GM23248 (cell line): ENCODE measurements at regions not wholly inside any gene's neighbourhood (a gene's known extent, or its start where the extent isn't known, plus 50 kb on each side); places are given as distances from the start of the nearest gene placed in this dataset.

Experiments
- DNase-seq: peaks from one replicate; pipeline ENCODE4 v3.0.0-alpha.2; 2015
- H2AFZ ChIP-seq: fragments of 200-600 bp; sonication (generic); 2 replicates; pipeline ENCODE4 v1.6.1; 2016; ENCODE audit warnings: antibody characterized with exemption
- H3F3A ChIP-seq: fragments of 200-600 bp; sonication (generic); 2 replicates; pipeline ENCODE4 v1.6.1; 2016; ENCODE audit warnings: mild to moderate bottlenecking, antibody characterized with exemption, mixed run types; ENCODE audit not compliant: insufficient read depth
- H3K27ac ChIP-seq: fragments of 200-600 bp; sonication (generic); 2 replicates; pipeline ENCODE4 v1.5.1; 2016; ENCODE audit warnings: mild to moderate bottlenecking
- H3K27me3 ChIP-seq: fragments of 200-600 bp; sonication (generic); replicated peaks from 2 replicates; pipeline ENCODE4 v1.6.1; 2016; ENCODE audit warnings: mild to moderate bottlenecking; ENCODE audit not compliant: insufficient read depth
- H3K36me3 ChIP-seq: fragments of 200-600 bp; sonication (generic); 2 replicates; pipeline ENCODE4 v1.6.1; 2016; ENCODE audit warnings: low read depth, mild to moderate bottlenecking
- H3K4me1 ChIP-seq: fragments of 200-600 bp; sonication (generic); 2 replicates; pipeline ENCODE4 v1.6.1; 2016; ENCODE audit warnings: mild to moderate bottlenecking; ENCODE audit not compliant: insufficient read depth
- H3K4me2 ChIP-seq: fragments of 200-600 bp; sonication (generic); one replicate; pipeline ENCODE4 v1.6.1; 2016; ENCODE audit warnings: mild to moderate bottlenecking; ENCODE audit not compliant: unreplicated experiment
- H3K4me3 ChIP-seq: fragments of 200-600 bp; sonication (generic); 2 replicates; pipeline ENCODE4 v1.5.1; 2016; ENCODE audit warnings: mild to moderate bottlenecking
- H3K79me2 ChIP-seq: fragments of 200-600 bp; sonication (generic); 2 replicates; pipeline ENCODE4 v1.6.1; 2016; ENCODE audit warnings: mild to moderate bottlenecking; ENCODE audit not compliant: insufficient read depth
- H3K9ac ChIP-seq: fragments of 200-600 bp; sonication (generic); 2 replicates; pipeline ENCODE4 v1.6.1; 2016; ENCODE audit warnings: mild to moderate bottlenecking
- H3K9me2 ChIP-seq: fragments of 200-600 bp; sonication (generic); 2 replicates; pipeline ENCODE4 v1.6.1; 2016; ENCODE audit warnings: mixed run types, mild to moderate bottlenecking, moderate library complexity; ENCODE audit not compliant: insufficient read depth
- H3K9me3 ChIP-seq: fragments of 200-600 bp; sonication (generic); one replicate; pipeline ENCODE4 v1.6.1; 2017; ENCODE audit warnings: low read depth
- H4K20me1 ChIP-seq: fragments of 200-600 bp; sonication (generic); 2 replicates; pipeline ENCODE4 v1.6.0; 2016; ENCODE audit not compliant: insufficient read depth
- EZH2 ChIP-seq: fragments of 200-600 bp; sonication (generic); IDR thresholded peaks from 2 replicates; pipeline ENCODE4 v1.6.1; 2018; ENCODE audit warnings: antibody characterized with exemption, mild to moderate bottlenecking; ENCODE audit not compliant: insufficient read depth, poor library complexity, severe bottlenecking
- EZH2phosphoT487 ChIP-seq: fragments of 200-600 bp; sonication (generic); IDR thresholded peaks from 2 replicates; pipeline ENCODE4 v1.6.1; 2018; ENCODE audit warnings: antibody characterized with exemption, moderate library complexity, mild to moderate bottlenecking, low read depth; ENCODE audit not compliant: insufficient read depth
- WGBS, 2 experiments: methylation state at CpG; one replicate each; pipeline ENCODE4 v1.1.6; 2015 to 2017; ENCODE audit warnings: low lambda C conversion rate in 2 of 2, low coverage in 1 of 2; ENCODE audit errors: missing lambda C conversion rate in 2 of 2; 5-methylcytosine and 5-hydroxymethylcytosine counted together
- in situ Hi-C: fragments of 300-500 bp; cut with MboI; formaldehyde crosslinking; loops from 2 replicates; pipeline ENCODE4 v1.15.0; 2020

GRCh38 chr2:545711-546650 lies 131.2 kb downstream of the TMEM18 start:
- Histone ChIP-seq H3K9ac (no peak overlapping the region), H3K4me2 (no peak overlapping the region)
- WGBS, 2 experiments = 52 to 54% methylated on average over 24 of the region's 24 CpGs

DNA sequence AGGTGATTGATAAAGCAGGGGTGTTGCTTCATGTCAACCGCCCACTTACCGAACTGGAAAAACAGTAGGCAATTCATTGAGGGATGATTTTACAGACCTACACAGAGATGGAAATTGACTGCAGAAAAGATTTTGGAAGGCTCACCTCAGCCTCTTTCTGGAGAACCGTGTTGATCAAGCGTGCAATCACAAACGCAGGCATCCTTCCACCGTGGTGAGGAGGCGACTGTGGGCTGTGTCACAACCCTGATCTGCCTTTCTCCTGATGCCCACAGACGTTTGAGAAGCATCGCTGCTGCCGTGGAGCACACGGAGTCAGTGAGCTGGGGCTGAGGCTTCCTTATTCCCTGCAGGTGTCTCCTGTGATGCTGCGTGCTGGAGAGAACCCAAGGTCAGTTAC lies 132.0 kb downstream of the TMEM18 start:
- H4K20me1 ChIP-seq = no peaks in the 10 kb centered on the region
- no peak overlapping the region for H2AFZ ChIP-seq
- no peak overlapping the region for H3K4me2 ChIP-seq
- TF ChIP-seq EZH2phosphoT487 (no peak), EZH2 (no peak)
- H3K4me3 ChIP-seq = no peak overlapping the region
- no peaks in the 10 kb centered on the region for H3F3A ChIP-seq
- no peaks in the 10 kb centered on the region for H3K4me1 ChIP-seq
- H3K9me2 ChIP-seq = no peaks in the 10 kb centered on the region
- no peak overlapping the region for H3K9ac ChIP-seq
- in situ Hi-C loops = no loop called here
- no peak for DNase-seq
- no peak overlapping the region for H3K27ac ChIP-seq
- H3K79me2 ChIP-seq = no peaks in the 10 kb centered on the region
- H3K36me3 ChIP-seq = no peaks in the 10 kb centered on the region
- H3K9me3 ChIP-seq = no peaks in the 10 kb centered on the region
- 57 to 59% methylated on average over 12 of the region's 12 CpGs for WGBS, 2 experiments
- H3K27me3 ChIP-seq = no peaks in the 10 kb centered on the region

More at GRCh38 chr2:545711-546650, 131.2 kb downstream of the TMEM18 start:
- Histone ChIP-seq H3K79me2 (no peaks in the 10 kb centered on the region), H3K4me3 (no peak overlapping the region), H4K20me1 (no peaks in the 10 kb centered on the region), H3K9me2 (no peaks in the 10 kb centered on the region), H3K27ac (no peak overlapping the region), H3K27me3 (no peaks in the 10 kb centered on the region), H3F3A (no peaks in the 10 kb centered on the region), H2AFZ (no peak overlapping the region), H3K9me3 (no peaks in the 10 kb centered on the region), H3K4me1 (no peaks in the 10 kb centered on the region), H3K36me3 (no peaks in the 10 kb centered on the region)
- DNase-seq = no peak
- in situ Hi-C loops = no loop called here
- TF ChIP-seq EZH2 = no peak
- no peak for TF ChIP-seq EZH2phosphoT487

GRCh38 chr2:538646-539045 lies 138.6 kb downstream of the TMEM18 start:
- no peak overlapping the region for H3K4me3 ChIP-seq
- in situ Hi-C loops = no loop called here
- no peak overlapping the region for H3K4me2 ChIP-seq
- no peaks in the 10 kb centered on the region for H3K79me2 ChIP-seq
- 75 to 77% methylated on average over 2 of the region's 2 CpGs for WGBS, 2 experiments
- no peaks in the 10 kb centered on the region for H3K4me1 ChIP-seq
- H3K9me2 ChIP-seq = no peaks in the 10 kb centered on the region
- no peak for DNase-seq
- H3K9ac ChIP-seq = no peak overlapping the region
- H3K36me3 ChIP-seq = no peaks in the 10 kb centered on the region
- no peaks in the 10 kb centered on the region for H3K9me3 ChIP-seq
- no peaks in the 10 kb centered on the region for H3K27me3 ChIP-seq
- no peak overlapping the region for H2AFZ ChIP-seq
- no peak overlapping the region for H3K27ac ChIP-seq
- H3F3A ChIP-seq = no peaks in the 10 kb centered on the region
- TF ChIP-seq EZH2phosphoT487 (no peak), EZH2 (no peak)
- no peaks in the 10 kb centered on the region for H4K20me1 ChIP-seq

- no peaks in the 10 kb centered on the region for H4K20me1 ChIP-seq
- H3K9ac ChIP-seq = no peak overlapping the region
- WGBS, 2 experiments = 50 to 57% methylated on average over 3 of the region's 3 CpGs
- no peaks in the 10 kb centered on the region for H3K27me3 ChIP-seq
- H3K4me3 ChIP-seq = no peak overlapping the region
- peak; percentile 19 for DNase-seq
- H3F3A ChIP-seq = no peaks in the 10 kb centered on the region
- TF ChIP-seq EZH2phosphoT487 (no peak), EZH2 (no peak)
- no peak overlapping the region for H3K4me2 ChIP-seq
- in situ Hi-C loops = no loop called here
- H3K9me3 ChIP-seq = no peaks in the 10 kb centered on the region
- H3K27ac ChIP-seq = no peak overlapping the region
- no peaks in the 10 kb centered on the region for H3K9me2 ChIP-seq
- no peaks in the 10 kb centered on the region for H3K79me2 ChIP-seq
- no peak overlapping the region for H2AFZ ChIP-seq
- no peaks in the 10 kb centered on the region for H3K4me1 ChIP-seq
- H3K36me3 ChIP-seq = no peaks in the 10 kb centered on the region
Observed at GRCh38 chr2:535222-535621, 142.0 kb downstream of the TMEM18 start.
